Ectodermal cell (in vitro differentiated cells): ENCODE measurements at regions not wholly inside any gene's neighbourhood (a gene's known extent, or its start where the extent isn't known, plus 50 kb on each side); places are given as distances from the start of the nearest gene placed in this dataset.
"Not testable (repeated sequence)": the region's sequence is repeated elsewhere in the genome, so short reads cannot be mapped to it uniquely, and the experiment has no call there.

Experiments used
- H3K27ac ChIP-seq: 2 replicates; pipeline ENCODE4 v1.7.0; 2013; ENCODE audit warnings: mild to moderate bottlenecking, low read depth, low read length; ENCODE audit not compliant: insufficient read depth, poor library complexity, severe bottlenecking
- H3K27me3 ChIP-seq: 2 replicates; pipeline ENCODE4 v1.7.0; 2013; ENCODE audit warnings: mild to moderate bottlenecking, low read length; ENCODE audit not compliant: insufficient read depth, control insufficient read depth, poor library complexity, severe bottlenecking
- H3K36me3 ChIP-seq: one replicate; pipeline ENCODE4 v1.7.0; 2013; ENCODE audit warnings: low read length; ENCODE audit not compliant: control insufficient read depth, insufficient read depth
- H3K4me1 ChIP-seq: one replicate; pipeline ENCODE4 v1.7.0; 2013; ENCODE audit warnings: low read length; ENCODE audit not compliant: control insufficient read depth, insufficient read depth
- H3K4me3 ChIP-seq: 2 replicates; pipeline ENCODE4 v1.7.0; 2013; ENCODE audit warnings: low read depth, low read length, control low read depth; ENCODE audit not compliant: insufficient read depth
- H3K9me3 ChIP-seq: 2 replicates; pipeline ENCODE4 v1.7.0; 2013; ENCODE audit warnings: mild to moderate bottlenecking, low read length, moderate library complexity; ENCODE audit not compliant: control insufficient read depth
- WGBS, 2 experiments: methylation state at CpG; one replicate each; pipeline ENCODE4 v1.1.7; 2013; ENCODE audit warnings: missing lambda C conversion rate in 2 of 2; 5-methylcytosine and 5-hydroxymethylcytosine counted together

- peak overlapping the region; percentile 20 for H3K27ac ChIP-seq
- 22 to 33% methylated on average over 3 of the region's 3 CpGs for WGBS, 2 experiments
- no peak overlapping the region for H3K4me3 ChIP-seq
- peaks cover 10% of the 10 kb centered on the region for H3K4me1 ChIP-seq
- no peaks in the 10 kb centered on the region for H3K27me3 ChIP-seq
- no peaks in the 10 kb centered on the region for H3K36me3 ChIP-seq
- no peaks in the 10 kb centered on the region for H3K9me3 ChIP-seq
Observed at GRCh38 chr4:124459196-124459940, 253.2 kb downstream of the ANKRD50 start.

GRCh38 chr4:124459941-124460310 is 252.6 kb downstream of the ANKRD50 start:
- Histone ChIP-seq H3K27ac (peak overlapping the region; percentile 20), H3K27me3 (no peaks in the 10 kb centered on the region), H3K4me3 (no peak overlapping the region), H3K9me3 (no peaks in the 10 kb centered on the region), H3K36me3 (no peaks in the 10 kb centered on the region), H3K4me1 (peaks cover 10% of the 10 kb centered on the region)
- 1 to 8% methylated on average over 5 of the region's 5 CpGs for WGBS, 2 experiments

- H3K27me3 ChIP-seq: not testable (repeated sequence)
- WGBS, 2 experiments: 94 to 95% methylated on average over 7 of the region's 7 CpGs
Observed at GRCh38 chr4:124461592-124461991, 250.9 kb downstream of the ANKRD50 start.

DNA sequence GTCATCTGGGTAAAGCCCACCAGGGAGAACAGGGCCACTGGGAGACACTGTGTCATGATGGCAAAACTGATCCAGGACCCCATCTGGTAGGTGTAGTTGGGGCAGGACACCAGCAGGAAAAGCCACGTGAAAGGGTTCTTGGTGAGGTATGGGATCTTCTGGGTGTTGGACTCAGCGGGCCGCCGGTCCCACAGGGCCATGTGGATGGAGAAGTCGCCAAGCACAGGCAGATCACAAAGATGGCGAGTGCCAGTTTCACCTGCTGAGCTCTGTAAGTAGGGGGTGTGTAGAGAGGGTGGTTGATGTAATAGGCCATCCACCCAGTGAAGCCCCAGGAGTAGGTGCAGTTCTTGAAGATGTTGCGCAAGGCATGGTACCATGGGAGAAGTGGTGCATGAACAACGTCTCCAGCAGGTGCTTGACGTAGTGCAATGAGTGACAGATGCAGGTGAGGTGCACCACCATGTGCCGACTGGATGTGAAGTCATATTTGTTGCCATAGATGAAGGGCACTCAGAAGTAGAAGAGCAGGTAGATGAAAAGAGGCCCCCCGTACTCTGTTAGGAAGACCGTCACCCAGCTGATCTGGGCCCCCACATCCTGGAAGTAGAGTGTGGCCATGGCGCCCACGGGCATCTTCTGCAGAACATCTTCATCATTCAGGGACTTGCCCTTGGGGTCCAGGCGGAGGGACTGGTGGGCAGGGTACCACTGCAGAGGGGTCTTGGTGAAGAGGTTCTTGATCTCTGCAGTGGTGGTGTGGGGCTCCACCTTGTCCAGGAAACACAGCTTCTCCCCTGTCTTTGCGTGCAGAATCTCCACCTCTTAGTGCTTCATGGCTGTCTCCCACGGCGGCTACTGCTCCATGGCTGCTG is 249.3 kb downstream of the ANKRD50 start:
- 90 to 92% methylated on average over 18 of the region's 18 CpGs for WGBS, 2 experiments

More at GRCh38 chr4:124461592-124461991, 250.9 kb downstream of the ANKRD50 start:
- H3K36me3 ChIP-seq, H3K9me3 ChIP-seq, H3K27ac ChIP-seq, H3K4me3 ChIP-seq, H3K4me1 ChIP-seq: not testable (repeated sequence)

GRCh38 chr4:124464836-124465235 is 247.7 kb downstream of the ANKRD50 start:
- no peaks in the 10 kb centered on the region for H3K9me3 ChIP-seq
- H3K4me3 ChIP-seq: no peak overlapping the region
- no peaks in the 10 kb centered on the region for H3K36me3 ChIP-seq
- H3K27me3 ChIP-seq: no peaks in the 10 kb centered on the region
- no peaks in the 10 kb centered on the region for H3K4me1 ChIP-seq
- WGBS, 2 experiments: 100% methylated on average over 1 of the region's 1 CpG; no CpG with 5 or more reads in 1 of the 2 experiments
- H3K27ac ChIP-seq: no peak overlapping the region

More for the DNA sequence above, 249.3 kb downstream of the ANKRD50 start:
- H3K36me3 ChIP-seq: no peaks in the 10 kb centered on the region
- H3K27me3 ChIP-seq: no peaks in the 10 kb centered on the region
- no peak overlapping the region for H3K4me3 ChIP-seq
- no peaks in the 10 kb centered on the region for H3K9me3 ChIP-seq
- peaks cover 10% of the 10 kb centered on the region for H3K4me1 ChIP-seq
- H3K27ac ChIP-seq: no peak overlapping the region

- Histone ChIP-seq H3K27me3 (no peaks in the 10 kb centered on the region), H3K27ac (no peak overlapping the region), H3K4me1 (no peaks in the 10 kb centered on the region), H3K36me3 (no peaks in the 10 kb centered on the region), H3K4me3 (no peak overlapping the region), H3K9me3 (no peaks in the 10 kb centered on the region)
- WGBS, 2 experiments: 95 to 98% methylated on average over 7 of the region's 7 CpGs
Observed at GRCh38 chr4:124468360-124468759, 244.2 kb downstream of the ANKRD50 start.

DNA sequence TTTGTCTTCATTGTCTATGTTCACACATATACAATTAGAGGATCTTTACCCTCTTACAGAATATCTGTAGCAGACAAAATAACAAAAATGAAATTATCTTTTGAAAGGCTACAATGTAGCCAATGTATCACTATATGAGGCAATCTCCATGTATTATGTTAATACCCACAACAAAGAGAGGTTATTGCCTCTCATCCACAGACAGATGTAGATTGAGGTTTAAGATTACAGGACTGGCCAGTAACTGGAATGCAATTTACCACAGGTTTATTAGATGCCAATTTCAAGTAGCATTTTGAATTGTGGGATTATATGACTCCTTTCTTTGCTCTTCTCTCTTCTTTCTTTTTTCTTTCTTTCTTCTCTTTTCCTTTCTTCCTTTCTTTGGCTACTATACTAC is 242.6 kb downstream of the ANKRD50 start:
- Histone ChIP-seq H3K36me3 (no peaks in the 10 kb centered on the region), H3K27ac (no peak overlapping the region), H3K9me3 (no peaks in the 10 kb centered on the region), H3K4me1 (no peaks in the 10 kb centered on the region), H3K27me3 (no peaks in the 10 kb centered on the region), H3K4me3 (no peak overlapping the region)

- Histone ChIP-seq H3K27me3 (peaks cover 3% of the 10 kb centered on the region), H3K4me3 (no peak overlapping the region), H3K36me3 (no peaks in the 10 kb centered on the region), H3K27ac (no peak overlapping the region), H3K9me3 (no peaks in the 10 kb centered on the region), H3K4me1 (peaks cover 4% of the 10 kb centered on the region)
- WGBS, 2 experiments: 100% methylated on average over 1 of the region's 1 CpG; no CpG with 5 or more reads in 1 of the 2 experiments
Observed at GRCh38 chr4:124478470-124478869, 234.1 kb downstream of the ANKRD50 start.

GRCh38 chr4:124480061-124480460 is 232.5 kb downstream of the ANKRD50 start:
- H3K4me3 ChIP-seq: no peak overlapping the region
- 89 to 97% methylated on average over 3 to 4 of the region's 4 CpGs for WGBS, 2 experiments
- peaks cover 3% of the 10 kb centered on the region for H3K27me3 ChIP-seq
- no peaks in the 10 kb centered on the region for H3K36me3 ChIP-seq
- H3K9me3 ChIP-seq: no peaks in the 10 kb centered on the region
- H3K27ac ChIP-seq: no peak overlapping the region
- peaks cover 5% of the 10 kb centered on the region for H3K4me1 ChIP-seq

DNA sequence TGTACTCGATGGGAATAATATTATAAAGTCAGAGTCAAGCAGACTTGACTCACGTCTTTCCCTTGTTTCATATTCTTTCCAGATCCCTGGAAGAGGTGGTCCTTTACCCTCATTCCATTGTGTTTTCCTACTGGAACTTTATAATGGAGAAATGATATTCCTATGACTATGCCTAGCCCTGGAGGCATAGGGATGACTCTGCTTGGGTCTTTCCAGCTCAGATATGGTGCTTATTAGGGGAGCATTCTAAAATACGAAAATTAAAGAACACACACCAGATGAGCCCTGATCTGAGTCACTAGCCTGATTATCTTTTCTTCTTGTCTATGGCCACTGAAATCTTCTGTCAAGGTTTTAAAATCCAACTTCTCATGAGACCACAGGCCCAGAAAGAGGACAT is 231.4 kb downstream of the ANKRD50 start:
- Histone ChIP-seq H3K4me1 (peaks cover 5% of the 10 kb centered on the region), H3K27me3 (peaks cover 3% of the 10 kb centered on the region), H3K9me3 (no peaks in the 10 kb centered on the region), H3K4me3 (no peak overlapping the region), H3K27ac (no peak overlapping the region), H3K36me3 (no peaks in the 10 kb centered on the region)
- 85 to 97% methylated on average over 3 of the region's 3 CpGs for WGBS, 2 experiments
